ENCODE measurements at regions not wholly inside any gene's neighbourhood (a gene's known extent, or its start where the extent isn't known, plus 50 kb on each side); places are given as distances from the start of the nearest gene placed in this dataset.

DNA sequence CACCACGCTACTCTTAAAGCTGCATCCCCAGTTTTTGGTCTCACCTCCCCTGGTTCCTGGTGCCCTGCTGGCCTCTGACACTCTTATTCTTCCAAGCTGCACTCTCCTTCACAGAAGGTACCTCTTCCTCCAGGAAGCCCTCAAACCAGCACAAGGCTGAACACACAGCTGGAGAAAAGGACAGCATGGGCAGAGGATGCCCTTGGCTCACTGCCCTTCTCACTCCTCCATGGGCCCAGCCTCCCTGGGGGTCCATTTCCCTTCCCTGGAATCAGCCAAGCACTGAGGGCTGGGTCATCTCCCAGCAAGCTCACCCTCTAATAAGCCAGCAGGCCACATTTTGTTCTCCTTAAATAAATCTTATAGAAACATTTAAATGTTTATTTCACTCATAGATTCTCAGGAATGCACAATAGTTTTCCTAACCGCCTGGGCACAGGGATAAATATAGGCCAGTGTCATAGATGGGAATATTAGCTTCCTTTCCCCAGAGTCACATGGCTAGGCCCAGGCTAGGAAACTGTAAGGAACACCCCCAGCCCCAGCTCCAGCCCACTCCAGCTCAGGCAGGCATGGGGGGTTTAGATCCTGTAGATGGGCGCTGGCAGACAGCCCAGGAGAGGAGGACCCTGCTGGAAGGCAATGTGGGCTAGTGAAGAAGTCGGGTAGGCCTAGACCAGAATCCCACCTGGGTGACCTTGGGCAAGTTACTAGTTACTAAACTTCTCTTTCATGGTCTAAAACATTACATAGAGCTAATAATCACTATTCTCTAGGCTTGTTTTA is 51.5 kb downstream of the IRAG1 start:
- TF ChIP-seq POLR2A (IDR thresholded peaks at IDR 0.05) (no peak), CTCF (IDR thresholded peaks at IDR 0.05) (no peak)
- H3K4me1 ChIP-seq: peaks cover 0 to 28% (median 11%) of the 10 kb centered on the region in 4 donors
- no peaks in the 10 kb centered on the region for H3K36me3 ChIP-seq
- H3K27me3 ChIP-seq: no peaks in the 10 kb centered on the region
- no peak for DNase-seq
- peak overlapping the region; percentile 29 to 82 (median 70) for H3K27ac ChIP-seq
- H3K9me3 ChIP-seq: no peaks in the 10 kb centered on the region
- no peak overlapping the region for H3K4me3 ChIP-seq

- DNase-seq: peak in 2 of 3 donors; percentile 60 to 61
- H3K27ac ChIP-seq: peak overlapping the region; percentile 29 to 82 (median 70)
- H3K4me1 ChIP-seq: peaks cover 0 to 28% (median 11%) of the 10 kb centered on the region in 4 donors
- H3K36me3 ChIP-seq: no peaks in the 10 kb centered on the region
- H3K4me3 ChIP-seq: no peak overlapping the region
- TF ChIP-seq CTCF (IDR thresholded peaks at IDR 0.05): no peak
- TF ChIP-seq POLR2A (IDR thresholded peaks at IDR 0.05): no peak
- H3K9me3 ChIP-seq: no peaks in the 10 kb centered on the region
- H3K27me3 ChIP-seq: no peaks in the 10 kb centered on the region
Measured at GRCh38 chr11:10641177-10641911, 52.2 kb downstream of the IRAG1 start.

DNA sequence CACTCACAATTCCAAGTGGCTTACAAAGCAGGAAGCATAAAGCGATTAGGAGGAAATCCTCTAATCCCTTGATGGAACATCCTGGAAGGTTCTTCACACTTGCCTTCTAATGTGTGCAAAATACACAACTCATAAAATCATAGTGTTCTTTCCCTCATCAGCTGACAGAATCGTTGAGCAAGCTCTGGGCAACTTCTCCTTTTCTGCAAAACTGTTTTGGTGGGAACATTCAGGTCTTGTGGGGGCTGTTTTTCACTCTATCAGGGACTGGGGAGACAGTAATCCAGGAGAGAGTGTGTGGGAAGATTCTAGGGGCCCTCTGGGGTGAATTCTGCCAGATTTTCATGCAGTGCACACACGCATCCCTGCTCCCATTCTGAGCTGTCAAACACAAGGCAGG is 53.2 kb downstream of the IRAG1 start:
- H3K4me1 ChIP-seq: peaks cover 0 to 28% (median 11%) of the 10 kb centered on the region in 4 donors
- peak overlapping the region; percentile 47 to 82 (median 59) for H3K27ac ChIP-seq
- no peak overlapping the region for H3K4me3 ChIP-seq
- peak in 1 of 3 donors; percentile 33 for DNase-seq
- no peaks in the 10 kb centered on the region for H3K9me3 ChIP-seq
- TF ChIP-seq CTCF (IDR thresholded peaks at IDR 0.05): no peak
- H3K27me3 ChIP-seq: no peaks in the 10 kb centered on the region
- H3K36me3 ChIP-seq: no peaks in the 10 kb centered on the region

DNA sequence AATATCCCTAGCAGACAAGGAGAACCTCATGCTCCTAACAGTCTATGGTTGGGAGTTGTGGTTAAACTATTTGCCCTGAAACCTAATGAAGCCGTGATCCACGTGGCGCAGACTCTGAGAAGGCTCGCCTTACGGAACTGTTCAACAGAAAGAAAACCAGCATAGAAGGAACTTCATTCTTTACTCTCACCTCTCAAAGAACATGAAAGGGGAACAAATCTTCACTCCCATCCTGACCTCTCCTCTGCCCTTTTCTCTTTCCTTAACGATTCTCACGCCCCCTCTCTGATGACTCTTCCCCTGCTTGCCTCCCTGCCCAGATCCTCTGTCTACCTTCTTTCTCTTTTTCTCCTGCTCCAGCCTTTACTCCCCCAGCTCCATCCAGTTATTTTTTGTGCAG is 54.2 kb downstream of the IRAG1 start:
- Histone ChIP-seq H3K36me3 (no peaks in the 10 kb centered on the region), H3K27ac (peak overlapping the region in 3 of 4 donors; percentile 52 to 82 (median 66)), H3K27me3 (no peaks in the 10 kb centered on the region), H3K4me1 (peaks cover 0 to 28% (median 10%) of the 10 kb centered on the region in 4 donors), H3K4me3 (no peak overlapping the region), H3K9me3 (no peaks in the 10 kb centered on the region)
- peak in 2 of 3 donors; percentile 42 to 47 for DNase-seq
- TF ChIP-seq CTCF (IDR thresholded peaks at IDR 0.05) (no peak), POLR2A (IDR thresholded peaks at IDR 0.05) (no peak)

DNA sequence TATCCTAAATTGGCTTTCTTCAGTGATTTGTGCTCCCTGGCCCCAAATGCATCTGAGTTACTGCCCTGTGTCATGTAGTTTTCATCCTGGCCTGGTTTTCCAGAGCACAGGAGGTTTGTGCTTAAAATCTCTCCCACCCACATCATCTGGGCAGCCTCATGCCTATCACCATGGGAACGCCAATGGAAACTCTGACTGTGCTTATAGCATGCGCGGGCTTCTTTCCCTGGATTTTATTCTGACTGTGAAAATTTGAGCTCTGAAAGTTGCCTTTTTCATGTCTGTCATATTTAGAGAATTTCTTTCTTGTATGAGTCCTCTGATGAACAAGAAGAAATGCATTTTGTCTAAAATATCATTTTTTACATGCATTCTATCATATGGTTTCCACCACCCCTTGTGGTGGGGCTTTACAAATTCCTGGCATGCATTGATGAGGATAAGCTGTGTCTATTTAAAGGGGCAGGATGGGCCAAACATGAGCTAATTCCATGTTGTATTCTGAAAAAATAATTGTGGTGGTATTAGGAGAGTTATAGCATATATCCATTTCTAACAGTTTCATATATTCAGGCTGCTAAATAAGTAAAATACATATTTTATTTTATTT is 55.1 kb downstream of the IRAG1 start:
- DNase-seq: peak in 1 of 3 donors; percentile 40
- Histone ChIP-seq H3K36me3 (no peaks in the 10 kb centered on the region), H3K27ac (peak overlapping the region in 1 of 4 donors; percentile 66), H3K4me3 (no peak overlapping the region), H3K9me3 (no peaks in the 10 kb centered on the region), H3K27me3 (no peaks in the 10 kb centered on the region), H3K4me1 (peaks cover 0 to 28% (median 10%) of the 10 kb centered on the region in 4 donors)
- TF ChIP-seq POLR2A (IDR thresholded peaks at IDR 0.05) (no peak), CTCF (IDR thresholded peaks at IDR 0.05) (no peak)

Measured in Peyer's patch (tissue), 4 donors.